ENCODE measurements at regions not wholly inside any gene's neighbourhood (a gene's known extent, or its start where the extent isn't known, plus 50 kb on each side); places are given as distances from the start of the nearest gene placed in this dataset.

DNA sequence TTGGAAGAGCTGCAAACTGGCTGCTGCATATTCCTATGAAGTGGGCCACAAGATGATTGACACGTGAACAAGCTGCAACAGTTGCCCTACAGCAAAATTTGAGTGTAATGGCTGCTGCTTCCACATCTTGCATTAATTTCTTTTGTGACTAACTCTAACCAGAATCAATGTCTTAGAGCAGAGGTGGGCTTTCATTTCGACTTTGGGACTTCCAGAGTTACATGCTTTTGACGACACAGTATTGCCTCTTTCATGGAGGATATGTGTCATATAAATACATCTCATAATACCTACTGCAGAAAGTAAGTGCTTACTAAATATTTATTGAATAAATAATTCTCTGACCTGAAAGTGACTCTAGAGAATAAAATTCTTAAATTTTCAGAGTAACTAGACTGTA is 340.7 kb upstream of the KCNH8 start:
- Histone ChIP-seq H3K79me1 (ENCODE audit: insufficient read depth, low read depth, low read length, poor library complexity, severe bottlenecking) (no peaks in the 10 kb centered on the region), H3K4me1 (ENCODE audit: insufficient read depth, low read length) (no peaks in the 10 kb centered on the region), H3K23ac (ENCODE audit: insufficient read length, low read depth, low read length) (no peak overlapping the region), H2BK12ac (ENCODE audit: insufficient read length, low read depth, low read length) (no peak overlapping the region), H3K56ac (ENCODE audit: insufficient read length, low read depth, low read length) (no peak overlapping the region), H3K27ac (ENCODE audit: insufficient read length, low read depth, low read length) (no peak overlapping the region), H3K14ac (ENCODE audit: insufficient read depth, low read length) (no peak overlapping the region), H3K9me3 (ENCODE audit: control insufficient read depth, low read depth, low read length) (no peaks in the 10 kb centered on the region), H3K4me2 (ENCODE audit: insufficient read depth, insufficient read length, low read length) (no peak overlapping the region), H4K8ac (replicated peaks; ENCODE audit: insufficient read length, low read depth, low read length) (no peak overlapping the region), H3K4ac (ENCODE audit: low read depth, low read length) (no peak overlapping the region), H3K23me2 (ENCODE audit: insufficient read length, low read depth, low read length, poor library complexity, severe bottlenecking) (no peaks in the 10 kb centered on the region), H4K20me1 (ENCODE audit: control insufficient read depth, insufficient read depth, insufficient read length) (no peaks in the 10 kb centered on the region), H3K27me3 (ENCODE audit: insufficient read depth, low read length) (no peaks in the 10 kb centered on the region), H2BK120ac (ENCODE audit: low read depth, low read length, poor library complexity, severe bottlenecking) (no peak overlapping the region), H4K5ac (ENCODE audit: insufficient read length, low read depth, low read length) (no peak overlapping the region), H2AFZ (ENCODE audit: low read length) (no peak overlapping the region), H2BK20ac (ENCODE audit: low read depth, low read length, poor library complexity, severe bottlenecking) (no peak overlapping the region), H3K79me2 (ENCODE audit: insufficient read depth, low read length) (no peaks in the 10 kb centered on the region), H2BK15ac (ENCODE audit: low read depth, low read length) (no peak overlapping the region), H3K18ac (ENCODE audit: insufficient read length, low read depth, low read length) (no peak overlapping the region), H2AK5ac (ENCODE audit: insufficient read length, low read length) (no peak overlapping the region), H4K91ac (ENCODE audit: insufficient read length, low read depth, low read length) (no peak overlapping the region), H3T11ph (ENCODE audit: low read length) (no peak overlapping the region), H3K9ac (ENCODE audit: extremely low read depth, insufficient read length, low read length) (no peak overlapping the region), H2BK5ac (ENCODE audit: insufficient read length, low read length) (no peak overlapping the region)
- Mint-ChIP-seq H3K9me3 (no peaks in the 10 kb centered on the region), H3K36me3 (ENCODE audit: insufficient read depth in 1 of 3, low read depth in 3 of 3) (no peaks in the 10 kb centered on the region), H3K27me3 (ENCODE audit: low read depth) (no peaks in the 10 kb centered on the region), H3K4me3 (no peak overlapping the region), H3K27ac (no peak overlapping the region), H3K4me1 (0 out of 4 replicates have a peak, but pooled peaks cover 0 to 2% of the 10 kb centered on the region in 2 experiments)
- no peak for TF ChIP-seq CTCF (conservative IDR thresholded peaks at IDR 0.05)
- DNase-seq, result no peak
- WGBS (ENCODE audit: extremely low coverage, insufficient read length, low lambda C conversion rate), result no CpG with 5 or more reads among the region's 3 CpGs
